ENCODE measurements at regions not wholly inside any gene's neighbourhood (a gene's known extent, or its start where the extent isn't known, plus 50 kb on each side); places are given as distances from the start of the nearest gene placed in this dataset.
"Not testable (repeated sequence)": the region's sequence is repeated elsewhere in the genome, so short reads cannot be mapped to it uniquely, and the experiment has no call there.

DNA sequence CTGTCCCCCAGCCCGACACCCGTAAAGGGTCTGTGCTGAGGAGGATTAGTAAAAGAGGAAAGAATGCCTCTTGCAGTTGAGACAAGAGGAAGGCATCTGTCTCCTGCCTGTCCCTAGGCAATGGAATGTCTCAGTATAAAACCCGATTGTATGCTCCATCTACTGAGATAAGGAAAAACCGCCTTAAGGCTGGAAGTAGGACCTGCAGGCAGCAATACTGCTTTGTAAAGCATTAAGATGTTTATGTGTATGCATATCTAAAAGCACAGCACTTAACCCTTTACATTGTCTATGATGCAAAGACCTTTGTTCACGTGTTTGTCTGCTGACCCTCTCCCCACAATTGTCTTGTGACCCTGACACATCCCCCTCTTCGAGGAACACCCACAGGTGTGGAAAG lies 69.8 kb upstream of the ROPN1B start:
- TF ChIP-seq CTCF (conservative IDR thresholded peaks at IDR 0.05; ENCODE audit: low read length); EZH2phosphoT487 (IDR thresholded peaks at IDR 0.05; ENCODE audit: borderline replicate concordance): not testable (repeated sequence)

Data from Loucy (cell line).